Stimulated activated naive CD4-positive, alpha-beta T cell treated with Interleukin-2 at 50 U/mL for 16 hours (primary cell): ENCODE measurements at regions not wholly inside any gene's neighbourhood (a gene's known extent, or its start where the extent isn't known, plus 50 kb on each side); places are given as distances from the start of the nearest gene placed in this dataset.
"Not testable (repeated sequence)": the region's sequence is repeated elsewhere in the genome, so short reads cannot be mapped to it uniquely, and the experiment has no call there.

ENCODE experiments used
- DNase-seq: peaks from one replicate; lab custom pipeline; 2025; lab: John Stamatoyannopoulos, UW

- DNase-seq = no peak
These were observed 116.8 kb upstream of the SHB start for GRCh38 chr9:38185647-38186403.

- DNase-seq = no peak
These were observed 115.1 kb upstream of the SHB start for GRCh38 chr9:38183994-38184568.

GRCh38 chr9:38182321-38182720, 113.3 kb upstream of the SHB start:
- DNase-seq = no peak

- no peak for DNase-seq
These were observed 112.8 kb upstream of the SHB start for GRCh38 chr9:38181866-38182265.

- no peak for DNase-seq
These were observed 112.2 kb upstream of the SHB start for GRCh38 chr9:38181232-38181631.

GRCh38 chr9:38180656-38181055, 111.6 kb upstream of the SHB start:
- DNase-seq = no peak

GRCh38 chr9:38179965-38180364, 110.9 kb upstream of the SHB start:
- DNase-seq = no peak

GRCh38 chr9:38178237-38178636, 109.2 kb upstream of the SHB start:
- no peak for DNase-seq

GRCh38 chr9:38177680-38178079, 108.7 kb upstream of the SHB start:
- DNase-seq = no peak

GRCh38 chr9:38176251-38176650, 107.2 kb upstream of the SHB start:
- no peak for DNase-seq

GRCh38 chr9:38175423-38175822, 106.4 kb upstream of the SHB start:
- DNase-seq = no peak

- DNase-seq = no peak
These were observed 103.6 kb upstream of the SHB start for GRCh38 chr9:38172586-38172985.

- no peak for DNase-seq
These were observed 102.9 kb upstream of the SHB start for GRCh38 chr9:38171926-38172325.

GRCh38 chr9:38171538-38171884, 102.5 kb upstream of the SHB start:
- DNase-seq = no peak

GRCh38 chr9:38170763-38171537, 101.9 kb upstream of the SHB start:
- not testable (repeated sequence) for DNase-seq

GRCh38 chr9:38170155-38170554, 101.1 kb upstream of the SHB start:
- DNase-seq = not testable (repeated sequence)

GRCh38 chr9:38166501-38166900, 97.5 kb upstream of the SHB start:
- DNase-seq = no peak

GRCh38 chr9:38164659-38165221, 95.7 kb upstream of the SHB start:
- DNase-seq = no peak

GRCh38 chr9:38163518-38163917, 94.5 kb upstream of the SHB start:
- DNase-seq = no peak

- DNase-seq = no peak
These were observed 93.5 kb upstream of the SHB start for GRCh38 chr9:38162332-38163211.

GRCh38 chr9:38160613-38161215, 91.7 kb upstream of the SHB start:
- peak; percentile 41 for DNase-seq
